ACHN (cell line): ENCODE measurements at regions not wholly inside any gene's neighbourhood (a gene's known extent, or its start where the extent isn't known, plus 50 kb on each side); places are given as distances from the start of the nearest gene placed in this dataset.

Experiments used
- DNase-seq: peaks from one replicate; pipeline ENCODE4 v3.0.0-alpha.2; 2015
- in situ Hi-C: cut with HindIII; loops from 2 replicates; pipeline ENCODE4 v1.10.0; 2017; ENCODE audit warnings: low sequenced_read_pairs, low pct_ligation_motif_present, low pct_unique_long_range_greater_than_20kb

- no peak for DNase-seq
- in situ Hi-C loops, result no loop called here
These were observed 1457.9 kb upstream of the PRR20A start for GRCh38 chr13:55682776-55683175.

- no peak for DNase-seq
- in situ Hi-C loops, result no loop called here
These were observed 1435.2 kb upstream of the PRR20A start for GRCh38 chr13:55705526-55705925.

DNA sequence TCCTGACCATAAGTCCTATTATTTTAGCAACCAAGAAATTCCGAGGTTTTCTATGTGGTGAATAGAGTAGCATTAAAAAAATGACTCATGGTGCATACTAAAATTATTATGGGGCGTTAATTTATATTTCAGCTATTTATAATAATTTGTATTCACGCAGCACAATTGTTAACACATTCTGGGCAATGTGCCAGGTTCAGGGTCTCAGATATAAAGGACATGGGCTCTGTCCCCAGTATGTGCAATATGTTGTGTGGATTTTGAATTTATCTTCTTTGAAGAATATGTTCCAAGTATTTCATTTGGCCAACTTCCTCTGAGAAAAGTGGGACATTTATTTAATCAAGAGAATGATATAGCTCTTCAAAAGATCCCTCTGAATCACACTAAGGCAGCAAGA, 1434.7 kb upstream of the PRR20A start:
- in situ Hi-C loops, result no loop called here
- DNase-seq, result no peak

DNA sequence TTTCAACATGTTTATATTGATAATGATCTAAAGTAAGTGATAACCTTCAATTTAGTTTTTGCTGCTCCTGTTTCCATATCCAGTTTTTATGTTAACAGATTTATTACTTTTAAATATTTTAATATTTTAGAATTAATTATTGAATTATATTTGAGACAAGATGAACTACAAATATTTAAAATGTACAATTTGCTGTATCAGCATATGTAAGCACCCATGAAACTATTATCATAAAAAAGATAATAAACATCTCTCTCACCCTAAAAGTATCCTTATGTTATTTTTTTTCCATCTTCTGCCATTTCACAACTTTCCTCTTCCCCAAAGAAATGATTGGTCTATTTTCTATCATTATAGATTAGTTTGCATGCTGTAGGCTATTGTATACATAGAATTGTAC, 1426.6 kb upstream of the PRR20A start:
- in situ Hi-C loops, result no loop called here
- DNase-seq, result no peak

DNA sequence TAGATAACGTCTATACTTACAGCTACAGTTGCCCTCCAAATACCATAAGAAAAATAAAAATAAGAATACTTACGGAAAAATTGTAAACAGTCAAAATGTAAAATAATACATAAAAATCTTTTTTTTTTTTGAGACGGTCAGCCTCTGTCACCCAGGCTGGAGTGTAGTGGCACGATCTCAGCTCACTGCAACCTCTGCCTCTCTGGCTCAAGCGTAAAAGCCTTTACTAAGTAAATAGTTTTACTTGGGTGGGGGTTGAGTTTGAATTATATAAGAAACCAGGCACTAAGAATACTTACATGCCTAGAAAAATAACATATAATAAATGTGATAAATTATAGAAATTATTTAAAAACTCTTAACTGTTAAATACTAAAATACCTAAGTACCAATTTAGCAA, 1413.0 kb upstream of the PRR20A start:
- in situ Hi-C loops, result no loop called here
- no peak for DNase-seq

- no peak for DNase-seq
These were observed 1412.5 kb upstream of the PRR20A start for GRCh38 chr13:55728247-55728646.

GRCh38 chr13:55745828-55746227, 1394.9 kb upstream of the PRR20A start:
- in situ Hi-C loops, result no loop called here
- no peak for DNase-seq

More at GRCh38 chr13:55728247-55728646, 1412.5 kb upstream of the PRR20A start:
- in situ Hi-C loops, result no loop called here

GRCh38 chr13:55761986-55762385, 1378.7 kb upstream of the PRR20A start:
- DNase-seq, result no peak
- in situ Hi-C loops, result no loop called here

DNA sequence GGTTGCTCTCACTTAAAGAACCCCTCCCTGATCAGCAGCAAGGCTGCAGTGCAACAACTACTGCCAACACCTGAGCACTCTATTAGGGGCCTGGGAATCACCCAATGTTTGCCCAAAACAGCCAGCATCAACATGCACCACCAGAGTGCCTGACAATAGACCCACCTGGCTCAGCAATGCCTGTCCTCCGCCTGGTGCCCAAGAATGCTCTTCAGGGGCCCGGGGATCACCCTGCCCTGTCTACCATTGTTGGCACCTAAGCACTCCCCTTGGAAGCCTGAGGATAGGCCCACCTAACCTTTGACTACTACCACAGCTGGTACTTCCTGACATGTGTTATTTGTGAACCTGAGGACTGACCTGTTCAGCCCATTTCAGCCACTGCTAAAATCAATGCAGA, 1363.1 kb upstream of the PRR20A start:
- no peak for DNase-seq
- in situ Hi-C loops, result no loop called here

DNA sequence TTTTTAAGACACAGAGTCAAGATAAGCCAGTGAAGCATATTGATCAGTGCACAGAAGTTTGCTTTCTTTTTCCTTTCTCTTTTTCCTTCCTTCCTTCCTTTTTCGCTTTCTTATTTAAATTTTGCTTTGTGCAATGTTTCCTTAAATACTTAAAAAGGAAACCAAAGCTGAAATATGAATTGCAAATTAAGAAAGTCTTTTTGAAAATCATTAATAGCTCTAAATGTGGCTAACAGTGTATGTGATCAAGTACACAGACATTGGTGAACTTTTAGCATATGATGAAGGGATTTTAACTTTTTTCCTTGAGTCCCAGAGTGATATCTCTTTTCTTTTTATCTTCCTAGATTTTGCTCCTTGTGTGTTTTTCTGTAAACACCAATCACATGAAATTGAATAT, 1356.9 kb upstream of the PRR20A start:
- in situ Hi-C loops, result no loop called here
- DNase-seq, result no peak

DNA sequence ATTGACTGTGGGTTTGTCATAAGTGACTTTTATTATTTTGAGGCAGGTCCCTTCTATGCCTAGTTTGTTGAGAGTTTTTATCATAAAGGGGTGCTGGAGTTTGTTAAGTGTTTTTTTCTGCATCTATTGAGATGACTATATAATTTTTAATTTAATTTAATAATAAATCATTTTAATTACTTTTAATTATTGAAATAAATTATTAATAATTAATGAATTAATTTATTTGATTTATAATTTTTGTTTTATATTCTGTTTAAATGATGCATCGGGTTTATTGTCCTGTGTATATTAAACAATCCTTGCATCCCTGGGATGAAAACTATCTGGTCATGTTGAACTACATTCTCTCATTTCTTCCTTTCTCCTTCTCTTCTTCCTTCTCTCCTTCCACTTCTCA, 1352.2 kb upstream of the PRR20A start:
- DNase-seq, result no peak
- in situ Hi-C loops, result no loop called here

GRCh38 chr13:55792544-55793193, 1348.0 kb upstream of the PRR20A start:
- DNase-seq, result no peak
- in situ Hi-C loops, result no loop called here

GRCh38 chr13:55815458-55816033, 1325.2 kb upstream of the PRR20A start:
- in situ Hi-C loops, result no loop called here
- DNase-seq, result no peak

GRCh38 chr13:55816976-55817601, 1323.6 kb upstream of the PRR20A start:
- no peak for DNase-seq
- in situ Hi-C loops, result no loop called here

DNA sequence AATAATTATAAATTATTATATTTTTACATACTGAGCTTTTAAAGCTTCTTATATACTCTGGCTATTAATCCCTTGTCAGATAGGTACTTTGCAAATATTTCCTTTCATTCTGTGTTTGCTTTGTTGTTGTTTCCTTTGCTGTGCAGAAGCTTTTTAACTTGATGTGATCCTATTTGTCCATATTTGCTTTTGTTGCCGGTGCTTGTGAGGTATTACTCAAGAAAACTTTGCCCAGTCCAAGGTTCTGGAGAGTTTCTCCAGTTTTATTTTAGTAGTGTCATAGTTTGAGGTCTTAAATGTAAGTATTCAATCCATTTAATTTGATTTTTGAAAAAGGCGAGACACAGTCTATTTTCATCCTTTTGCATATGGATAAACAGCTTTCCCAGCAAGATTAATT, 1319.9 kb upstream of the PRR20A start:
- in situ Hi-C loops, result no loop called here
- DNase-seq, result no peak

GRCh38 chr13:55869648-55870047, 1271.1 kb upstream of the PRR20A start:
- in situ Hi-C loops, result no loop called here
- DNase-seq, result no peak

- no peak for DNase-seq
These were observed 1253.2 kb upstream of the PRR20A start for GRCh38 chr13:55887561-55887960.

GRCh38 chr13:55893540-55893939, 1247.2 kb upstream of the PRR20A start:
- in situ Hi-C loops, result no loop called here
- no peak for DNase-seq

More at GRCh38 chr13:55887561-55887960, 1253.2 kb upstream of the PRR20A start:
- in situ Hi-C loops, result no loop called here

GRCh38 chr13:55937180-55937579, 1203.5 kb upstream of the PRR20A start:
- in situ Hi-C loops, result no loop called here

DNA sequence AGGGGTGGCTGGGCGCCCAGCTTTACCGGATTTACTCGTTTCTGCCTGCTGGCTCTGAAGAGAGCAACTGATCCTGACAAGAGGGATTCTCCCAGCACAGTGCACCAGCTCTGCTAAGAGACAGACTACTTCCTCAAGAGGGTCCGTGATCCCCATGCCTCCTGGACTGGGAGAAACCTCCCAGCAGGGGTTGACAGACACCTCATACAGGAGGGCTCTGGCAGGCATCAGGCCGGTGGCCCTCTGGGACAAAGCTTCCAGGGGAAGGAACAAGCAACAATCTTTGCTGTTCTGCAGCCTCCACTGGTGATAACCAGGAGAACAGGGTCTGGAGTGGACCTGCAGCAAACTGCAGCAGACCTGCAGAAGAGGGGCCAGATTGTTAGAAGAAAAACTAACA, 1192.5 kb upstream of the PRR20A start:
- no peak for DNase-seq
- in situ Hi-C loops, result no loop called here

More at GRCh38 chr13:55937180-55937579, 1203.5 kb upstream of the PRR20A start:
- DNase-seq, result no peak
